ENCODE measurements at regions not wholly inside any gene's neighbourhood (a gene's known extent, or its start where the extent isn't known, plus 50 kb on each side); places are given as distances from the start of the nearest gene placed in this dataset.

DNA sequence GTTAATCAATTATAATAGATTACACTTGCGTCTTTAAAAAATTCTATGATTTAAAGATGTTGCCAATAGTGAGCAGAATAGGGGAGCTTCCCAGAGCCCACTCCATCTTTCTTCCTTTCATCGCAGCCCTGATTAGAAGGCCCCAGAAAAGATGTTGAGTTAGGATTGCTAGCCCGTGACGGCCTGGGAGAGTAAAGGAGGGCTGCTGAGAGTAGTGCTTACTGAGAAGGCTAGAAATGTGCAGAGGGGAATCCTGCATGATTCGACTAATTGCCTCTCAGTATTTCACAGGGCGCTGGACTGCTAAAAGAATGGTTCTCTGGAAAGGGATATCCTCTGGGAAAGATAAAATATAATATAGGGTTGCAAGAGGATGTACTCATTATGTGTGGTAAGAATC, 160.5 kb downstream of the C11orf87 start:
- TF ChIP-seq, protein P1, sequence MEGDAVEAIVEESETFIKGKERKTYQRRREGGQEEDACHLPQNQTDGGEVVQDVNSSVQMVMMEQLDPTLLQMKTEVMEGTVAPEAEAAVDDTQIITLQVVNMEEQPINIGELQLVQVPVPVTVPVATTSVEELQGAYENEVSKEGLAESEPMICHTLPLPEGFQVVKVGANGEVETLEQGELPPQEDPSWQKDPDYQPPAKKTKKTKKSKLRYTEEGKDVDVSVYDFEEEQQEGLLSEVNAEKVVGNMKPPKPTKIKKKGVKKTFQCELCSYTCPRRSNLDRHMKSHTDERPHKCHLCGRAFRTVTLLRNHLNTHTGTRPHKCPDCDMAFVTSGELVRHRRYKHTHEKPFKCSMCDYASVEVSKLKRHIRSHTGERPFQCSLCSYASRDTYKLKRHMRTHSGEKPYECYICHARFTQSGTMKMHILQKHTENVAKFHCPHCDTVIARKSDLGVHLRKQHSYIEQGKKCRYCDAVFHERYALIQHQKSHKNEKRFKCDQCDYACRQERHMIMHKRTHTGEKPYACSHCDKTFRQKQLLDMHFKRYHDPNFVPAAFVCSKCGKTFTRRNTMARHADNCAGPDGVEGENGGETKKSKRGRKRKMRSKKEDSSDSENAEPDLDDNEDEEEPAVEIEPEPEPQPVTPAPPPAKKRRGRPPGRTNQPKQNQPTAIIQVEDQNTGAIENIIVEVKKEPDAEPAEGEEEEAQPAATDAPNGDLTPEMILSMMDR (IDR thresholded peaks at IDR 0.05), result no peak
- TF ChIP-seq POLR2AphosphoS5 (IDR thresholded peaks at IDR 0.05), result no peak
- TF ChIP-seq POLR2A (IDR thresholded peaks at IDR 0.05), result no peak

Measured in prostate gland (tissue), 2 donors.